ENCODE measurements at regions not wholly inside any gene's neighbourhood (a gene's known extent, or its start where the extent isn't known, plus 50 kb on each side); places are given as distances from the start of the nearest gene placed in this dataset.

GRCh38 chr10:94194256-94194655 is 168.5 kb downstream of the NOC3L start:
- TF ChIP-seq RAD21 (conservative IDR thresholded peaks at IDR 0.05 in 1 of 2, IDR thresholded peaks at IDR 0.05 in 1 of 2), result peak in 1 of 2 experiments; percentile 14; a peak in 1 of 5 replicates
- no peak for TF ChIP-seq FOSL2 (IDR thresholded peaks at IDR 0.05)
- TF ChIP-seq FOSL2 (CRISPR knock-in tag; IDR thresholded peaks at IDR 0.05), result peak; percentile 36
- TF ChIP-seq, protein P1, sequence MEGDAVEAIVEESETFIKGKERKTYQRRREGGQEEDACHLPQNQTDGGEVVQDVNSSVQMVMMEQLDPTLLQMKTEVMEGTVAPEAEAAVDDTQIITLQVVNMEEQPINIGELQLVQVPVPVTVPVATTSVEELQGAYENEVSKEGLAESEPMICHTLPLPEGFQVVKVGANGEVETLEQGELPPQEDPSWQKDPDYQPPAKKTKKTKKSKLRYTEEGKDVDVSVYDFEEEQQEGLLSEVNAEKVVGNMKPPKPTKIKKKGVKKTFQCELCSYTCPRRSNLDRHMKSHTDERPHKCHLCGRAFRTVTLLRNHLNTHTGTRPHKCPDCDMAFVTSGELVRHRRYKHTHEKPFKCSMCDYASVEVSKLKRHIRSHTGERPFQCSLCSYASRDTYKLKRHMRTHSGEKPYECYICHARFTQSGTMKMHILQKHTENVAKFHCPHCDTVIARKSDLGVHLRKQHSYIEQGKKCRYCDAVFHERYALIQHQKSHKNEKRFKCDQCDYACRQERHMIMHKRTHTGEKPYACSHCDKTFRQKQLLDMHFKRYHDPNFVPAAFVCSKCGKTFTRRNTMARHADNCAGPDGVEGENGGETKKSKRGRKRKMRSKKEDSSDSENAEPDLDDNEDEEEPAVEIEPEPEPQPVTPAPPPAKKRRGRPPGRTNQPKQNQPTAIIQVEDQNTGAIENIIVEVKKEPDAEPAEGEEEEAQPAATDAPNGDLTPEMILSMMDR (IDR thresholded peaks at IDR 0.05), result no peak; the same call in 2 of the 3 replicates
- ChIA-PET POLR2A (no interaction called here), CTCF (interaction anchor here (0.6 to 1.4 kb wide), 3 partner anchors 9 to 60 kb away, joined by 3 to 4 read pairs (median 3); no protein-coding TSS in a partner anchor)
- DNase-seq (ENCODE audit: low read depth in 1 of 2, low spot score in 1 of 2), result peak in 1 of 2 experiments; percentile 35
- Histone ChIP-seq H3K4me3 (no peak overlapping the region), H3K27ac (0 out of 6 replicates have a peak overlapping the region, but pooled peaks of 1 of the 2 experiments have one; percentile 0), H3K4me2 (peak overlapping the region; percentile 49), H3K4me1 (peaks cover 18% of the 10 kb centered on the region), H3K9me3 (no peaks in the 10 kb centered on the region)
- no peak for FAIRE-seq
- ATAC-seq, result peak; percentile 88 to 90
- WGBS (ENCODE audit: missing lambda C conversion rate), result 5% methylated on average over 1 of the region's 1 CpG

GRCh38 chr10:94197241-94197640 is 165.5 kb downstream of the NOC3L start:
- FAIRE-seq (peak; percentile 59), ATAC-seq (no peak), DNase-seq (ENCODE audit: low read depth in 1 of 2, low spot score in 1 of 2) (no peak)
- Histone ChIP-seq H3K27ac (no peak overlapping the region), H3K4me1 (peaks cover 18% of the 10 kb centered on the region), H3K4me2 (no peak overlapping the region), H3K9me3 (no peaks in the 10 kb centered on the region), H3K4me3 (no peak overlapping the region)
- CTCF ChIA-PET, result no interaction called here
- POLR2A ChIA-PET, result no interaction called here
- TF ChIP-seq, protein P2, sequence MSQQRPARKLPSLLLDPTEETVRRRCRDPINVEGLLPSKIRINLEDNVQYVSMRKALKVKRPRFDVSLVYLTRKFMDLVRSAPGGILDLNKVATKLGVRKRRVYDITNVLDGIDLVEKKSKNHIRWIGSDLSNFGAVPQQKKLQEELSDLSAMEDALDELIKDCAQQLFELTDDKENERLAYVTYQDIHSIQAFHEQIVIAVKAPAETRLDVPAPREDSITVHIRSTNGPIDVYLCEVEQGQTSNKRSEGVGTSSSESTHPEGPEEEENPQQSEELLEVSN (IDR thresholded peaks at IDR 0.05; ENCODE audit: borderline replicate concordance, low read depth), result no peak
- no peak for TF ChIP-seq SMC3 (IDR thresholded peaks at IDR 0.05)
- TF ChIP-seq, protein P3, sequence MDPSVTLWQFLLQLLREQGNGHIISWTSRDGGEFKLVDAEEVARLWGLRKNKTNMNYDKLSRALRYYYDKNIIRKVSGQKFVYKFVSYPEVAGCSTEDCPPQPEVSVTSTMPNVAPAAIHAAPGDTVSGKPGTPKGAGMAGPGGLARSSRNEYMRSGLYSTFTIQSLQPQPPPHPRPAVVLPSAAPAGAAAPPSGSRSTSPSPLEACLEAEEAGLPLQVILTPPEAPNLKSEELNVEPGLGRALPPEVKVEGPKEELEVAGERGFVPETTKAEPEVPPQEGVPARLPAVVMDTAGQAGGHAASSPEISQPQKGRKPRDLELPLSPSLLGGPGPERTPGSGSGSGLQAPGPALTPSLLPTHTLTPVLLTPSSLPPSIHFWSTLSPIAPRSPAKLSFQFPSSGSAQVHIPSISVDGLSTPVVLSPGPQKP (IDR thresholded peaks at IDR 0.05; ENCODE audit: low read depth, low read length), result no peak
- TF ChIP-seq HOXB13 (CRISPR knock-in tag; IDR thresholded peaks at IDR 0.05; ENCODE audit: low read depth), result no peak
- TF ChIP-seq PBX3 (IDR thresholded peaks at IDR 0.05), result no peak
- TF ChIP-seq, protein P4, sequence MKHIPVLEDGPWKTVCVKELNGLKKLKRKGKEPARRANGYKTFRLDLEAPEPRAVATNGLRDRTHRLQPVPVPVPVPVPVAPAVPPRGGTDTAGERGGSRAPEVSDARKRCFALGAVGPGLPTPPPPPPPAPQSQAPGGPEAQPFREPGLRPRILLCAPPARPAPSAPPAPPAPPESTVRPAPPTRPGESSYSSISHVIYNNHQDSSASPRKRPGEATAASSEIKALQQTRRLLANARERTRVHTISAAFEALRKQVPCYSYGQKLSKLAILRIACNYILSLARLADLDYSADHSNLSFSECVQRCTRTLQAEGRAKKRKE (CRISPR knock-in tag; IDR thresholded peaks at IDR 0.05; ENCODE audit: low read depth), result no peak
- no peak for TF ChIP-seq ZNF302 (CRISPR knock-in tag; IDR thresholded peaks at IDR 0.05)
- TF ChIP-seq HOXB5 (CRISPR knock-in tag; IDR thresholded peaks at IDR 0.05), result no peak
- TF ChIP-seq RFX5 (IDR thresholded peaks at IDR 0.05), result no peak
- no peak for TF ChIP-seq USF2 (IDR thresholded peaks at IDR 0.05)
- TF ChIP-seq MYC (IDR thresholded peaks at IDR 0.05; ENCODE audit: borderline replicate concordance, low read length), result no peak
- no peak for TF ChIP-seq FOSL2 (IDR thresholded peaks at IDR 0.05)
- TF ChIP-seq FOSL2 (CRISPR knock-in tag; IDR thresholded peaks at IDR 0.05), result no peak
- no peak for TF ChIP-seq RNF2 (IDR thresholded peaks at IDR 0.05; ENCODE audit: borderline replicate concordance, low read depth)
- TF ChIP-seq NFE2L2 (conservative IDR thresholded peaks at IDR 0.05; ENCODE audit: low read length), result no peak

Data from A549 (cell line).